ENCODE measurements at regions not wholly inside any gene's neighbourhood (a gene's known extent, or its start where the extent isn't known, plus 50 kb on each side); places are given as distances from the start of the nearest gene placed in this dataset.
"Not testable (repeated sequence)": the region's sequence is repeated elsewhere in the genome, so short reads cannot be mapped to it uniquely, and the experiment has no call there.

- DNase-seq (ENCODE audit: low read depth in 4 of 4, low spot score in 3 of 4) = no peak
Measured at GRCh38 chr10:23918839-23919238, 290.1 kb upstream of the KIAA1217 start.

- DNase-seq (ENCODE audit: low read depth in 4 of 4, low spot score in 3 of 4) = no peak
Measured at GRCh38 chr10:23927576-23928325, 281.2 kb upstream of the KIAA1217 start.

GRCh38 chr10:23934023-23934422 is 274.9 kb upstream of the KIAA1217 start:
- not testable (repeated sequence) for DNase-seq (ENCODE audit: low read depth in 4 of 4, low spot score in 3 of 4)

GRCh38 chr10:23945845-23946244 is 263.1 kb upstream of the KIAA1217 start:
- no peak for DNase-seq (ENCODE audit: low read depth in 4 of 4, low spot score in 3 of 4)

GRCh38 chr10:23951841-23952240 is 257.1 kb upstream of the KIAA1217 start:
- no peak for DNase-seq (ENCODE audit: low read depth in 4 of 4, low spot score in 3 of 4)

- no peak for DNase-seq (ENCODE audit: low read depth in 4 of 4, low spot score in 3 of 4)
Measured at GRCh38 chr10:23955456-23956225, 253.3 kb upstream of the KIAA1217 start.

GRCh38 chr10:23965123-23965522 is 243.8 kb upstream of the KIAA1217 start:
- no peak for DNase-seq (ENCODE audit: low read depth in 4 of 4, low spot score in 3 of 4)

- DNase-seq (ENCODE audit: low read depth in 4 of 4, low spot score in 3 of 4) = no peak
Measured at GRCh38 chr10:23965880-23966279, 243.1 kb upstream of the KIAA1217 start.

- no peak for DNase-seq (ENCODE audit: low read depth in 4 of 4, low spot score in 3 of 4)
Measured at GRCh38 chr10:23966504-23967051, 242.4 kb upstream of the KIAA1217 start.

- no peak for DNase-seq (ENCODE audit: low read depth in 4 of 4, low spot score in 3 of 4)
Measured at GRCh38 chr10:23968301-23968700, 240.6 kb upstream of the KIAA1217 start.

GRCh38 chr10:23974746-23975272 is 234.1 kb upstream of the KIAA1217 start:
- no peak for DNase-seq (ENCODE audit: low read depth in 4 of 4, low spot score in 3 of 4)

- no peak for DNase-seq (ENCODE audit: low read depth in 4 of 4, low spot score in 3 of 4)
Measured at GRCh38 chr10:23975431-23975830, 233.5 kb upstream of the KIAA1217 start.

- DNase-seq (ENCODE audit: low read depth in 4 of 4, low spot score in 3 of 4) = no peak
Measured at GRCh38 chr10:23976275-23976674, 232.7 kb upstream of the KIAA1217 start.

- DNase-seq (ENCODE audit: low read depth in 4 of 4, low spot score in 3 of 4) = no peak
Measured at GRCh38 chr10:23978317-23978716, 230.6 kb upstream of the KIAA1217 start.

- peak in 2 of 4 donors; percentile 52 to 56 for DNase-seq (ENCODE audit: low read depth in 4 of 4, low spot score in 3 of 4)
Measured at GRCh38 chr10:23980094-23980493, 228.8 kb upstream of the KIAA1217 start.

- no peak for DNase-seq (ENCODE audit: low read depth in 4 of 4, low spot score in 3 of 4)
Measured at GRCh38 chr10:23981520-23982309, 227.2 kb upstream of the KIAA1217 start.

- not testable (repeated sequence) for DNase-seq (ENCODE audit: low read depth in 4 of 4, low spot score in 3 of 4)
Measured at GRCh38 chr10:23984405-23984804, 224.5 kb upstream of the KIAA1217 start.

- DNase-seq (ENCODE audit: low read depth in 4 of 4, low spot score in 3 of 4) = no peak
Measured at GRCh38 chr10:23988006-23988405, 220.9 kb upstream of the KIAA1217 start.

GRCh38 chr10:23994459-23995046 is 214.4 kb upstream of the KIAA1217 start:
- peak in 2 of 4 donors; percentile 65 to 68 for DNase-seq (ENCODE audit: low read depth in 4 of 4, low spot score in 3 of 4)

- no peak for DNase-seq (ENCODE audit: low read depth in 4 of 4, low spot score in 3 of 4)
Measured at GRCh38 chr10:23999445-23999844, 209.5 kb upstream of the KIAA1217 start.

All from right renal pelvis (tissue), 4 donors.